ENCODE measurements at regions not wholly inside any gene's neighbourhood (a gene's known extent, or its start where the extent isn't known, plus 50 kb on each side); places are given as distances from the start of the nearest gene placed in this dataset.

- no peaks in the 10 kb centered on the region for H3K27me3 Mint-ChIP-seq
- intact Hi-C loops (cut with micrococcal nuclease): no loop called here
- H3K4me3 Mint-ChIP-seq: no peak overlapping the region
- no peaks in the 10 kb centered on the region for H3K9me3 Mint-ChIP-seq
- DNase-seq (no peak), ATAC-seq (ENCODE audit: low read depth) (no peak)
- POLR2A ChIA-PET: no interaction called here
- no peak for TF ChIP-seq CTCF (IDR thresholded peaks at IDR 0.05)
- CTCF ChIA-PET: no interaction called here
- no peaks in the 10 kb centered on the region for H3K4me1 Mint-ChIP-seq
- no peak overlapping the region for H3K27ac Mint-ChIP-seq
- H3K36me3 Mint-ChIP-seq (ENCODE audit: low read depth): no peaks in the 10 kb centered on the region
Measured at GRCh38 chr10:108684431-108684830, 1238.9 kb downstream of the XPNPEP1 start.

- ChIA-PET POLR2A (no interaction called here), CTCF (no interaction called here)
- Mint-ChIP-seq H3K27me3 (no peaks in the 10 kb centered on the region), H3K9me3 (no peaks in the 10 kb centered on the region), H3K36me3 (ENCODE audit: low read depth) (no peaks in the 10 kb centered on the region), H3K27ac (no peak overlapping the region), H3K4me1 (no peaks in the 10 kb centered on the region), H3K4me3 (no peak overlapping the region)
- intact Hi-C loops (cut with micrococcal nuclease): no loop called here
- DNase-seq: no peak
- no peak for ATAC-seq (ENCODE audit: low read depth)
- TF ChIP-seq CTCF (IDR thresholded peaks at IDR 0.05): no peak
Measured at GRCh38 chr10:108673741-108674140, 1249.6 kb downstream of the XPNPEP1 start.

GRCh38 chr10:108663587-108663986 is 1259.7 kb downstream of the XPNPEP1 start:
- no peak for DNase-seq
- H3K9me3 Mint-ChIP-seq: no peaks in the 10 kb centered on the region
- H3K27me3 Mint-ChIP-seq: no peaks in the 10 kb centered on the region
- ChIA-PET POLR2A (no interaction called here), CTCF (no interaction called here)
- intact Hi-C loops (cut with micrococcal nuclease): no loop called here
- H3K4me3 Mint-ChIP-seq: no peak overlapping the region
- no peaks in the 10 kb centered on the region for H3K36me3 Mint-ChIP-seq (ENCODE audit: low read depth)
- no peak overlapping the region for H3K27ac Mint-ChIP-seq
- no peak for TF ChIP-seq CTCF (IDR thresholded peaks at IDR 0.05)
- H3K4me1 Mint-ChIP-seq: no peaks in the 10 kb centered on the region
- no peak for ATAC-seq (ENCODE audit: low read depth)

GRCh38 chr10:108662975-108663374 is 1260.3 kb downstream of the XPNPEP1 start:
- TF ChIP-seq CTCF (IDR thresholded peaks at IDR 0.05): no peak
- Mint-ChIP-seq H3K4me3 (no peak overlapping the region), H3K27me3 (no peaks in the 10 kb centered on the region), H3K4me1 (no peaks in the 10 kb centered on the region), H3K9me3 (no peaks in the 10 kb centered on the region), H3K36me3 (ENCODE audit: low read depth) (no peaks in the 10 kb centered on the region), H3K27ac (no peak overlapping the region)
- CTCF ChIA-PET: no interaction called here
- POLR2A ChIA-PET: no interaction called here
- intact Hi-C loops (cut with micrococcal nuclease): no loop called here
- DNase-seq: no peak
- ATAC-seq (ENCODE audit: low read depth): no peak

- H3K9me3 Mint-ChIP-seq: no peaks in the 10 kb centered on the region
Measured at GRCh38 chr10:108655057-108655456, 1268.3 kb downstream of the XPNPEP1 start.

More at GRCh38 chr10:108655057-108655456, 1268.3 kb downstream of the XPNPEP1 start:
- Mint-ChIP-seq H3K27me3 (no peaks in the 10 kb centered on the region), H3K27ac (no peak overlapping the region), H3K4me3 (no peak overlapping the region), H3K36me3 (ENCODE audit: low read depth) (no peaks in the 10 kb centered on the region), H3K4me1 (no peaks in the 10 kb centered on the region)
- POLR2A ChIA-PET: no interaction called here
- no peak for TF ChIP-seq CTCF (IDR thresholded peaks at IDR 0.05)
- CTCF ChIA-PET: no interaction called here
- intact Hi-C loops (cut with micrococcal nuclease): no loop called here
- no peak for ATAC-seq (ENCODE audit: low read depth)
- no peak for DNase-seq
